Aorta (tissue), 5 donors: ENCODE measurements at regions not wholly inside any gene's neighbourhood (a gene's known extent, or its start where the extent isn't known, plus 50 kb on each side); places are given as distances from the start of the nearest gene placed in this dataset.
A peak's percentile ranks its signal among the peaks of the same experiment; 100 is the strongest.

ENCODE experiments used
- ATAC-seq: fragments of 200-7000 bp; cut with Tn5 transposase; one replicate; pipeline ENCODE4 v1.9.1; 2022; ENCODE audit warnings: moderate library complexity; ENCODE audit not compliant: low FRiP score
- DNase-seq, 2 donors: peaks; one replicate each; pipeline ENCODE4 v3.0.0-alpha.2; 2020
- H3K27ac ChIP-seq, 2 donors: one replicate each; pipeline ENCODE4 v1.5.1; 2013; ENCODE audit warnings: low read length in 2 of 2, mild to moderate bottlenecking in 2 of 2, moderate library complexity in 2 of 2, control low read depth in 1 of 2, inconsistent platforms in 1 of 2, low read depth in 1 of 2
- H3K27me3 ChIP-seq, 2 donors: one replicate each; pipeline ENCODE4 v1.6.1; 2013; ENCODE audit warnings: control low read depth in 1 of 2, low read length in 1 of 2, mild to moderate bottlenecking in 1 of 2, moderate library complexity in 1 of 2; ENCODE audit not compliant: insufficient read depth in 2 of 2, control insufficient read depth in 1 of 2
- H3K36me3 ChIP-seq, 2 donors: one replicate each; pipeline ENCODE4 v1.6.1; 2013; ENCODE audit warnings: control low read depth in 1 of 2, low read length in 1 of 2, mild to moderate bottlenecking in 1 of 2; ENCODE audit not compliant: insufficient read depth in 2 of 2, control insufficient read depth in 1 of 2
- H3K4me1 ChIP-seq, 2 donors: one replicate each; pipeline ENCODE4 v1.6.1; 2013; ENCODE audit warnings: low read length in 2 of 2, control low read depth in 1 of 2, mild to moderate bottlenecking in 1 of 2, moderate library complexity in 1 of 2; ENCODE audit not compliant: insufficient read depth in 2 of 2, control insufficient read depth in 1 of 2
- H3K4me3 ChIP-seq, 2 donors: one replicate each; pipeline ENCODE4 v1.5.1; 2013; ENCODE audit warnings: low read length in 2 of 2, control low read depth in 1 of 2, mild to moderate bottlenecking in 1 of 2
- H3K9me3 ChIP-seq: one replicate; pipeline ENCODE4 v1.6.1; 2013; ENCODE audit warnings: mild to moderate bottlenecking, low read length; ENCODE audit not compliant: control insufficient read depth
- WGBS, 2 donors: extraction: QIAGEN DNeasy Blood & Tissue Kit; methylation state at CpG; one replicate each; pipeline ENCODE4 v1.1.7; 2013; 5-methylcytosine and 5-hydroxymethylcytosine counted together
- intact Hi-C, 2 donors: fragments of 100-400 bp; cut with DNase I; formaldehyde crosslinking; loops; one replicate each; pipeline versions ENCODE4 v1.14.2 to v1.15.0; 2022
- donor health status: healthy with polysubstance abuse.
- donor health status: Bipolar disorder and iron deficiency.
- donor health status: DM: no; HTN: no; CAD: no.
- donor health status: DM: no; HTN: no; CAD: no.
- donor health status: DM: yes; HTN: yes; CAD: no.

- DNase-seq: no peak
- Histone ChIP-seq H3K9me3 (no peaks in the 10 kb centered on the region), H3K27me3 (no peaks in the 10 kb centered on the region), H3K4me3 (no peak overlapping the region), H3K4me1 (no peaks in the 10 kb centered on the region), H3K36me3 (no peaks in the 10 kb centered on the region), H3K27ac (no peak overlapping the region)
- 76 to 85% methylated on average over 8 of the region's 8 CpGs for WGBS, 2 donors
- ATAC-seq: no peak
- intact Hi-C loops: no loop called here
These were observed 248.7 kb upstream of the MYT1L start for GRCh38 chr2:2579814-2580213.

GRCh38 chr2:2577407-2577831 is 246.3 kb upstream of the MYT1L start:
- no peaks in the 10 kb centered on the region for H3K4me1 ChIP-seq
- H3K4me3 ChIP-seq: no peak overlapping the region
- no peaks in the 10 kb centered on the region for H3K27me3 ChIP-seq
- no peaks in the 10 kb centered on the region for H3K36me3 ChIP-seq
- H3K27ac ChIP-seq: no peak overlapping the region
- WGBS, 2 donors: 45 to 56% methylated on average over 17 of the region's 17 CpGs
- ATAC-seq (no peak), DNase-seq (no peak)
- intact Hi-C loops: no loop called here
- H3K9me3 ChIP-seq: no peaks in the 10 kb centered on the region

GRCh38 chr2:2575870-2576386 is 244.9 kb upstream of the MYT1L start:
- no peaks in the 10 kb centered on the region for H3K27me3 ChIP-seq
- H3K36me3 ChIP-seq: no peaks in the 10 kb centered on the region
- 82 to 84% methylated on average over 5 of the region's 5 CpGs for whole genome bisulfite sequencing, 2 donors
- no peak overlapping the region for H3K27ac ChIP-seq
- no peaks in the 10 kb centered on the region for H3K4me1 ChIP-seq
- H3K4me3 ChIP-seq: no peak overlapping the region
- intact Hi-C loops: no loop called here
- ATAC-seq: no peak
- H3K9me3 ChIP-seq: no peaks in the 10 kb centered on the region
- no peak for DNase-seq

GRCh38 chr2:2575181-2575577 is 244.1 kb upstream of the MYT1L start:
- H3K4me3 ChIP-seq: no peak overlapping the region
- ATAC-seq (no peak), DNase-seq (no peak)
- intact Hi-C loops: no loop called here
- no peaks in the 10 kb centered on the region for H3K9me3 ChIP-seq
- no peak overlapping the region for H3K27ac ChIP-seq
- H3K27me3 ChIP-seq: no peaks in the 10 kb centered on the region
- 68 to 77% methylated on average over 10 of the region's 10 CpGs for WGBS, 2 donors
- no peaks in the 10 kb centered on the region for H3K4me1 ChIP-seq
- H3K36me3 ChIP-seq: no peaks in the 10 kb centered on the region

GRCh38 chr2:2574401-2575180 is 243.5 kb upstream of the MYT1L start:
- no peaks in the 10 kb centered on the region for H3K9me3 ChIP-seq
- H3K27me3 ChIP-seq: no peaks in the 10 kb centered on the region
- ATAC-seq (no peak), DNase-seq (peak in 1 of 2 donors; percentile 56)
- H3K27ac ChIP-seq: no peak overlapping the region
- 74 to 79% methylated on average over 15 of the region's 16 CpGs for WGBS, 2 donors
- H3K4me3 ChIP-seq: no peak overlapping the region
- intact Hi-C loops: no loop called here
- H3K4me1 ChIP-seq: no peaks in the 10 kb centered on the region
- H3K36me3 ChIP-seq: no peaks in the 10 kb centered on the region

- Histone ChIP-seq H3K4me3 (no peak overlapping the region), H3K9me3 (no peaks in the 10 kb centered on the region), H3K4me1 (no peaks in the 10 kb centered on the region), H3K27ac (no peak overlapping the region), H3K27me3 (no peaks in the 10 kb centered on the region), H3K36me3 (no peaks in the 10 kb centered on the region)
- intact Hi-C loops: no loop called here
- 95 to 97% methylated on average over 15 of the region's 15 CpGs for WGBS, 2 donors
- DNase-seq (no peak), ATAC-seq (no peak)
These were observed 242.7 kb upstream of the MYT1L start for GRCh38 chr2:2573658-2574293.

GRCh38 chr2:2573205-2573604 is 242.1 kb upstream of the MYT1L start:
- no peak overlapping the region for H3K27ac ChIP-seq
- intact Hi-C loops: no loop called here
- H3K27me3 ChIP-seq: no peaks in the 10 kb centered on the region
- 92 to 94% methylated on average over 4 of the region's 4 CpGs for WGBS, 2 donors
- H3K36me3 ChIP-seq: no peaks in the 10 kb centered on the region
- ATAC-seq (no peak), DNase-seq (no peak)
- no peaks in the 10 kb centered on the region for H3K9me3 ChIP-seq
- H3K4me1 ChIP-seq: no peaks in the 10 kb centered on the region
- no peak overlapping the region for H3K4me3 ChIP-seq

- Histone ChIP-seq H3K27ac (no peak overlapping the region), H3K4me1 (no peaks in the 10 kb centered on the region), H3K4me3 (no peak overlapping the region), H3K27me3 (no peaks in the 10 kb centered on the region), H3K36me3 (no peaks in the 10 kb centered on the region), H3K9me3 (no peaks in the 10 kb centered on the region)
- intact Hi-C loops: no loop called here
- 96 to 97% methylated on average over 24 to 25 of the region's 25 CpGs for WGBS, 2 donors
- DNase-seq: peak in 1 of 2 donors; percentile 41
- no peak for ATAC-seq
These were observed 241.5 kb upstream of the MYT1L start for GRCh38 chr2:2572393-2573204.
